ENCODE measurements at regions not wholly inside any gene's neighbourhood (a gene's known extent, or its start where the extent isn't known, plus 50 kb on each side); places are given as distances from the start of the nearest gene placed in this dataset.

DNA sequence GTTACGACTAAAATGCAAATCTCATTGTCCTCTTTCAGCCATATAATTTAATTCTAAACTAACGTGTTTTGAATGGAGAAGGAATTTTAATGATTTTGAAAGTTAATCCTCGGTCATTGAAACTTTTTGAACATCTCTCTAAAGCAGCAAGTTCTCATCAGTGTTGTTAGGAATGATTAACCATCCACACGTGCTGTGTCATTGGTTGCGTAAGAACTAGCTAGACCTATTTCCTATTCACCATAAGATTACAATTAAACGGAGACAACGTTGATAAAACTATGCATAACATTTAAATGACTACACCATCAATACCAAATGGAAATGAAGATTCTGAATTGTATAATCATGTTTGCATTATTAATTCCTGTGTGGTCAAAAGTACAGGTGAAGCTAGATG lies 155.6 kb upstream of the IRS2 start:
- TF ChIP-seq EZH2 (IDR thresholded peaks at IDR 0.05; ENCODE audit: low read depth, low read length, severe bottlenecking) (no peak), RNF2 (IDR thresholded peaks at IDR 0.05; ENCODE audit: borderline replicate concordance, low read depth, low read length, missing control alignments, poor library complexity, severe bottlenecking) (no peak), MAFK (IDR thresholded peaks at IDR 0.05; ENCODE audit: low read depth, low read length) (no peak), TCF12 (IDR thresholded peaks at IDR 0.05; ENCODE audit: low read depth, low read length) (no peak), HDAC2 (IDR thresholded peaks at IDR 0.05; ENCODE audit: borderline replicate concordance in 1 of 2, low read depth in 2 of 2, low read length in 2 of 2) (no peak), KDM1A (IDR thresholded peaks at IDR 0.05; ENCODE audit: borderline replicate concordance, low read length) (no peak), CTCF (IDR thresholded peaks at IDR 0.05; ENCODE audit: control extremely low read depth in 1 of 3, insufficient read depth in 1 of 3, low read depth in 1 of 3, low read length in 3 of 3) (no peak), SP2 (IDR thresholded peaks at IDR 0.05; ENCODE audit: low read length) (no peak), RAD21 (IDR thresholded peaks at IDR 0.05 in 1 of 2, conservative IDR thresholded peaks at IDR 0.05 in 1 of 2; ENCODE audit: low read depth in 2 of 2, low read length in 2 of 2) (no peak)
- TF ChIP-seq, protein P1, sequence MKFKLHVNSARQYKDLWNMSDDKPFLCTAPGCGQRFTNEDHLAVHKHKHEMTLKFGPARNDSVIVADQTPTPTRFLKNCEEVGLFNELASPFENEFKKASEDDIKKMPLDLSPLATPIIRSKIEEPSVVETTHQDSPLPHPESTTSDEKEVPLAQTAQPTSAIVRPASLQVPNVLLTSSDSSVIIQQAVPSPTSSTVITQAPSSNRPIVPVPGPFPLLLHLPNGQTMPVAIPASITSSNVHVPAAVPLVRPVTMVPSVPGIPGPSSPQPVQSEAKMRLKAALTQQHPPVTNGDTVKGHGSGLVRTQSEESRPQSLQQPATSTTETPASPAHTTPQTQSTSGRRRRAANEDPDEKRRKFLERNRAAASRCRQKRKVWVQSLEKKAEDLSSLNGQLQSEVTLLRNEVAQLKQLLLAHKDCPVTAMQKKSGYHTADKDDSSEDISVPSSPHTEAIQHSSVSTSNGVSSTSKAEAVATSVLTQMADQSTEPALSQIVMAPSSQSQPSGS (IDR thresholded peaks at IDR 0.05; ENCODE audit: low read length), result no peak
- TF ChIP-seq, protein P2, sequence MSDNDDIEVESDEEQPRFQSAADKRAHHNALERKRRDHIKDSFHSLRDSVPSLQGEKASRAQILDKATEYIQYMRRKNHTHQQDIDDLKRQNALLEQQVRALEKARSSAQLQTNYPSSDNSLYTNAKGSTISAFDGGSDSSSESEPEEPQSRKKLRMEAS (IDR thresholded peaks at IDR 0.05), result no peak

Measured in H1 (cell line).